Tibial nerve (tissue), 4 donors: ENCODE measurements at regions not wholly inside any gene's neighbourhood (a gene's known extent, or its start where the extent isn't known, plus 50 kb on each side); places are given as distances from the start of the nearest gene placed in this dataset.

Experiments
- EP300 ChIP-seq, 2 donors: sonication (generic); formaldehyde crosslinking; IDR thresholded peaks; one replicate each; pipeline ENCODE4 v1.6.1; 2017; ENCODE audit warnings: antibody characterized with exemption in 2 of 2, mild to moderate bottlenecking in 1 of 2
- POLR2A ChIP-seq, 2 donors: fragments of 450-650 bp; IDR thresholded peaks; one replicate each; pipeline ENCODE4 v1.6.1; 2017; ENCODE audit warnings: antibody characterized with exemption in 2 of 2, mild to moderate bottlenecking in 2 of 2, moderate library complexity in 2 of 2
- TF ChIP-seq, protein P1 (sequence below), 5 experiments: fragments of 200-600 bp in 3 of 5; fragments of 450-650 bp in 2 of 5; sonication (generic) in 3 of 5; IDR thresholded peaks; one replicate each; pipeline ENCODE4 v1.5.1; 2016 to 2019; ENCODE audit warnings: antibody characterized with exemption in 5 of 5, mild to moderate bottlenecking in 3 of 5, moderate library complexity in 2 of 5

DNA sequence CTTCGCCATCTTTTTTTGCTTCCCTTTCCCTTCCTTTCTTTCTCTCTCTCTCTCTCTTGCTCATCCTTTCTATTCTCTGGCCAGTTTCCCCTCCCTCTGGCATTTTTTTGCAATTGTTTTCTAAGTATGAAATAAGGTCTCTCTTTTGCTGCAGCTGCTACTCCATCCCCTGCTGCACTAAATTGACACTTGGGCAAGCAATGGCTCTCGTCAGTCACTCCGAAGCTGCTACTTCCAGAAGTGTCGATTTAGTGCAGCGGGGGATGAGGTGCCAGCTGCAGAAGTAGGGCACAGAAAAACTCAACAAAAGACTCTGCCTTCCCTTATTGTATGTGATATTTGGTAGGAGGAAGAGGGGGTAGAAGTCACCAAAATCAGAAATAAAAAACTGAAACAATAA, 642.3 kb downstream of the RWDD3 start:
- TF ChIP-seq POLR2A (IDR thresholded peaks at IDR 0.05) (no peak), EP300 (IDR thresholded peaks at IDR 0.05) (no peak)
- TF ChIP-seq, protein P1, sequence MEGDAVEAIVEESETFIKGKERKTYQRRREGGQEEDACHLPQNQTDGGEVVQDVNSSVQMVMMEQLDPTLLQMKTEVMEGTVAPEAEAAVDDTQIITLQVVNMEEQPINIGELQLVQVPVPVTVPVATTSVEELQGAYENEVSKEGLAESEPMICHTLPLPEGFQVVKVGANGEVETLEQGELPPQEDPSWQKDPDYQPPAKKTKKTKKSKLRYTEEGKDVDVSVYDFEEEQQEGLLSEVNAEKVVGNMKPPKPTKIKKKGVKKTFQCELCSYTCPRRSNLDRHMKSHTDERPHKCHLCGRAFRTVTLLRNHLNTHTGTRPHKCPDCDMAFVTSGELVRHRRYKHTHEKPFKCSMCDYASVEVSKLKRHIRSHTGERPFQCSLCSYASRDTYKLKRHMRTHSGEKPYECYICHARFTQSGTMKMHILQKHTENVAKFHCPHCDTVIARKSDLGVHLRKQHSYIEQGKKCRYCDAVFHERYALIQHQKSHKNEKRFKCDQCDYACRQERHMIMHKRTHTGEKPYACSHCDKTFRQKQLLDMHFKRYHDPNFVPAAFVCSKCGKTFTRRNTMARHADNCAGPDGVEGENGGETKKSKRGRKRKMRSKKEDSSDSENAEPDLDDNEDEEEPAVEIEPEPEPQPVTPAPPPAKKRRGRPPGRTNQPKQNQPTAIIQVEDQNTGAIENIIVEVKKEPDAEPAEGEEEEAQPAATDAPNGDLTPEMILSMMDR (IDR thresholded peaks at IDR 0.05) = no peak
